ENCODE measurements at regions not wholly inside any gene's neighbourhood (a gene's known extent, or its start where the extent isn't known, plus 50 kb on each side); places are given as distances from the start of the nearest gene placed in this dataset.

GRCh38 chr14:97946641-97947040, 1149.5 kb downstream of the VRK1 start:
- Histone ChIP-seq H3K4me3 (no peak overlapping the region), H3K27me3 (no peaks in the 10 kb centered on the region)

GRCh38 chr14:97948841-97949240, 1151.7 kb downstream of the VRK1 start:
- WGBS, 2 donors = 63 to 78% methylated on average over 13 of the region's 13 CpGs

More at GRCh38 chr14:97946641-97947040, 1149.5 kb downstream of the VRK1 start:
- WGBS, 2 donors = 72 to 80% methylated on average over 9 of the region's 9 CpGs
- no peaks in the 10 kb centered on the region for H3K4me1 ChIP-seq
- no peak overlapping the region for H3K27ac ChIP-seq
- H3K36me3 ChIP-seq = peaks cover 0 to 11% (median 0%) of the 10 kb centered on the region in 3 donors
- DNase-seq (ENCODE audit: low spot score in 2 of 2) = no peak
- TF ChIP-seq POLR2A (IDR thresholded peaks at IDR 0.05) (no peak), EP300 (IDR thresholded peaks at IDR 0.05) (no peak), CTCF (IDR thresholded peaks at IDR 0.05) (no peak)
- peaks cover 0 to 5% (median 0%) of the 10 kb centered on the region in 4 donors for H3K9me3 ChIP-seq

GRCh38 chr14:97956581-97957340, 1159.6 kb downstream of the VRK1 start:
- H3K27ac ChIP-seq = no peak overlapping the region
- 70 to 75% methylated on average over 13 of the region's 13 CpGs for WGBS, 2 donors
- peaks cover 0 to 13% (median 0%) of the 10 kb centered on the region in 4 donors for H3K9me3 ChIP-seq

More at GRCh38 chr14:97948841-97949240, 1151.7 kb downstream of the VRK1 start:
- DNase-seq (ENCODE audit: low spot score in 2 of 2) = no peak
- H3K9me3 ChIP-seq = no peaks in the 10 kb centered on the region
- no peaks in the 10 kb centered on the region for H3K27me3 ChIP-seq
- no peak for TF ChIP-seq EP300 (IDR thresholded peaks at IDR 0.05)
- TF ChIP-seq POLR2A (IDR thresholded peaks at IDR 0.05) = no peak
- no peak for TF ChIP-seq CTCF (IDR thresholded peaks at IDR 0.05)
- no peaks in the 10 kb centered on the region for H3K4me1 ChIP-seq
- H3K36me3 ChIP-seq = peaks cover 0 to 11% (median 0%) of the 10 kb centered on the region in 3 donors
- no peak overlapping the region for H3K27ac ChIP-seq
- H3K4me3 ChIP-seq = no peak overlapping the region

GRCh38 chr14:97959251-97959650, 1162.1 kb downstream of the VRK1 start:
- Histone ChIP-seq H3K36me3 (peaks cover 0 to 53% (median 0%) of the 10 kb centered on the region in 3 donors), H3K9me3 (peaks cover 0 to 13% (median 0%) of the 10 kb centered on the region in 4 donors), H3K27me3 (no peaks in the 10 kb centered on the region), H3K4me1 (no peaks in the 10 kb centered on the region), H3K27ac (no peak overlapping the region), H3K4me3 (no peak overlapping the region)
- WGBS, 2 donors = 81 to 85% methylated on average over 4 of the region's 4 CpGs
- TF ChIP-seq POLR2A (IDR thresholded peaks at IDR 0.05) (no peak), EP300 (IDR thresholded peaks at IDR 0.05) (no peak), CTCF (IDR thresholded peaks at IDR 0.05) (no peak)
- no peak for DNase-seq (ENCODE audit: low spot score in 2 of 2)

More at GRCh38 chr14:97956581-97957340, 1159.6 kb downstream of the VRK1 start:
- Histone ChIP-seq H3K4me3 (no peak overlapping the region), H3K27me3 (no peaks in the 10 kb centered on the region), H3K36me3 (peaks cover 0 to 32% (median 0%) of the 10 kb centered on the region in 3 donors), H3K4me1 (no peaks in the 10 kb centered on the region)
- TF ChIP-seq POLR2A (IDR thresholded peaks at IDR 0.05) = no peak
- TF ChIP-seq CTCF (IDR thresholded peaks at IDR 0.05) = no peak
- TF ChIP-seq EP300 (IDR thresholded peaks at IDR 0.05) = no peak
- no peak for DNase-seq (ENCODE audit: low spot score in 2 of 2)

- Histone ChIP-seq H3K9me3 (peaks cover 0 to 13% (median 0%) of the 10 kb centered on the region in 4 donors), H3K27ac (no peak overlapping the region), H3K4me1 (no peaks in the 10 kb centered on the region), H3K4me3 (no peak overlapping the region), H3K27me3 (no peaks in the 10 kb centered on the region), H3K36me3 (peaks cover 0 to 54% (median 0%) of the 10 kb centered on the region in 3 donors)
- 80 to 85% methylated on average over 4 of the region's 4 CpGs for WGBS, 2 donors
- DNase-seq (ENCODE audit: low spot score in 2 of 2) = no peak
- TF ChIP-seq POLR2A (IDR thresholded peaks at IDR 0.05) (no peak), CTCF (IDR thresholded peaks at IDR 0.05) (no peak), EP300 (IDR thresholded peaks at IDR 0.05) (no peak)
These were observed 1163.3 kb downstream of the VRK1 start for GRCh38 chr14:97960436-97960835.
